ENCODE measurements at regions not wholly inside any gene's neighbourhood (a gene's known extent, or its start where the extent isn't known, plus 50 kb on each side); places are given as distances from the start of the nearest gene placed in this dataset.

DNA sequence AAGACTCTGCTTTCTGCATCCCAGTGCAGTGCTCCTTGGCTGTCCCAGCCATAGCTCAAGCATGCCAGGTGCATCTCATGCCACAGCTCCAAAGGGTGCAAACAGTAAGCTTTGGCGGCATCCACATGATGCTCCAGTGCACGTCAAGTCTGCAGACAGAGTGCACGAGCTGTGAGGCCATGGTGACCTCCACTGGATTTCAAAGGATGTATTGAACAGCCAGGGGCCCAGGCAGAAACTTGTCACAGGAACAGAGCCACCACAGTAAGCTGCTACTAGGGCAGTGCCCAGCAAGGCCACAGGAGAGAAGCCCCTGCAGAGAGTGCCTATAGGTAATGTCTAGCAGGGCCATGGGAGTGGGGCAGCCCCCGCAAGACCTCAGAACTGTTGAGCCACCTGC is 206.8 kb upstream of the DDI1 start:
- ChIA-PET CTCF (no interaction called here), POLR2A (no interaction called here)
- no peak for DNase-seq (ENCODE audit: extremely low spot score)
- no peak for TF ChIP-seq NFRKB (IDR thresholded peaks at IDR 0.05)

DNA sequence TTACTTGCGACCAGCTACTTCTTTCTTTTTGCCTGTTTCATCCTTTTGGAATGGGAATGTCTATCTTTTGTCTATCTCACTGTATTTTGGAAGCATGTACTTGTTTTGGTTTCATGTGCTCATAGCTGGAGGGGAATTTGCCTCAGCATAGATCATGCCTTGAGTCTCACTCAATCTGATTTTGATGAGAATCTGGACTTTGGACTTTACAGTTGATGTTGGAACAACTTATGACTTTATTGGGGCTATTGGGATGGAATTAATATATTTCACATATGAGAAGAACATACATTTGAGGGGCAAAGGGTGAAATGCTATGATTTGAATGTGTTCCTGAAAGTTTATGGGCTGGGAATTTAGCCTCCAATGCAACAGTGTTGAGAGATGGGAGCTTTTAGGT is 206.2 kb upstream of the DDI1 start:
- no peak for DNase-seq (ENCODE audit: extremely low spot score)
- ChIA-PET CTCF (no interaction called here), POLR2A (no interaction called here)
- no peak for TF ChIP-seq PKNOX1 (IDR thresholded peaks at IDR 0.05)
- no peak for TF ChIP-seq LEF1 (IDR thresholded peaks at IDR 0.05; ENCODE audit: borderline replicate concordance)
- TF ChIP-seq SUZ12 (IDR thresholded peaks at IDR 0.05) = no peak
- TF ChIP-seq SP1 (IDR thresholded peaks at IDR 0.05) = no peak
- TF ChIP-seq BHLHE40 (IDR thresholded peaks at IDR 0.05; ENCODE audit: borderline replicate concordance) = no peak
- no peak for TF ChIP-seq ARNT (IDR thresholded peaks at IDR 0.05)
- no peak for TF ChIP-seq ZNF384 (IDR thresholded peaks at IDR 0.05)
- TF ChIP-seq NFRKB (IDR thresholded peaks at IDR 0.05) = no peak
- no peak for TF ChIP-seq CTBP1 (IDR thresholded peaks at IDR 0.05; ENCODE audit: borderline replicate concordance)
- no peak for TF ChIP-seq ELF4 (IDR thresholded peaks at IDR 0.05)
- TF ChIP-seq TARDBP (IDR thresholded peaks at IDR 0.05) = no peak
- no peak for TF ChIP-seq FOXA1 (IDR thresholded peaks at IDR 0.05)
- no peak for TF ChIP-seq HDGF (IDR thresholded peaks at IDR 0.05; ENCODE audit: borderline replicate concordance)

GRCh38 chr11:103832762-103833161 is 203.7 kb upstream of the DDI1 start:
- CTCF ChIA-PET = no interaction called here
- no peak for DNase-seq (ENCODE audit: extremely low spot score)

DNA sequence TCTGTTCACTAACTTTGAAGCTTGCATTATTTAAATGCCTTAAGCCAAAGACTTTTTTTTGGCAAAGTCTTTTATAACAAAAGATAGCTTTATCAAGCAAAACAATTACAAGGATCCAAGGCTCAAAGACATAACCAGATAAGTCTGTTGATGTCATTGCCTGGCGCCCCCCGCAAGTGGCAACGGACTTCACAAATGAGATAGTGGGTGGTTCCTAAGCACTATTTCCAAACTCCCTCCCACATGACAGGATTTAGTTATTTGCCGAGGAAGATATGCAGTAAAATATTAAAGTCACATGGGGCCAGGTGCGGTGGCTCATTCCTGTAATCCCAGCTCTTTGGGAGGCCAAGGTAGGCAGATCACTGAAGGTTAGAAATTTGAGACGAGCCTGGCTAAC is 194.2 kb upstream of the DDI1 start:
- CTCF ChIA-PET = no interaction called here
- no peak for TF ChIP-seq FOXA1 (IDR thresholded peaks at IDR 0.05)
- TF ChIP-seq SP1 (IDR thresholded peaks at IDR 0.05) = no peak
- TF ChIP-seq SUZ12 (IDR thresholded peaks at IDR 0.05) = no peak
- TF ChIP-seq FOXK2 (IDR thresholded peaks at IDR 0.05) = no peak
- TF ChIP-seq BHLHE40 (IDR thresholded peaks at IDR 0.05; ENCODE audit: borderline replicate concordance) = no peak
- no peak for TF ChIP-seq FOXM1 (IDR thresholded peaks at IDR 0.05; ENCODE audit: borderline replicate concordance)
- POLR2A ChIA-PET = no interaction called here
- no peak for DNase-seq (ENCODE audit: extremely low spot score)

More at GRCh38 chr11:103832762-103833161, 203.7 kb upstream of the DDI1 start:
- POLR2A ChIA-PET = no interaction called here
- TF ChIP-seq NFRKB (IDR thresholded peaks at IDR 0.05) (no peak), ARNT (IDR thresholded peaks at IDR 0.05) (no peak), PKNOX1 (IDR thresholded peaks at IDR 0.05) (no peak), LEF1 (IDR thresholded peaks at IDR 0.05; ENCODE audit: borderline replicate concordance) (no peak), CTBP1 (IDR thresholded peaks at IDR 0.05; ENCODE audit: borderline replicate concordance) (no peak), BHLHE40 (IDR thresholded peaks at IDR 0.05; ENCODE audit: borderline replicate concordance) (no peak), FOXM1 (IDR thresholded peaks at IDR 0.05; ENCODE audit: borderline replicate concordance) (no peak), ELF4 (IDR thresholded peaks at IDR 0.05) (no peak), FOXK2 (IDR thresholded peaks at IDR 0.05) (no peak), FOXA1 (IDR thresholded peaks at IDR 0.05) (no peak), SUZ12 (IDR thresholded peaks at IDR 0.05) (no peak), HDGF (IDR thresholded peaks at IDR 0.05; ENCODE audit: borderline replicate concordance) (no peak), L3MBTL2 (conservative IDR thresholded peaks at IDR 0.05) (no peak), SP1 (IDR thresholded peaks at IDR 0.05) (no peak)

- CTCF ChIA-PET = no interaction called here
- DNase-seq (ENCODE audit: extremely low spot score) = no peak
These were observed 193.6 kb upstream of the DDI1 start for GRCh38 chr11:103842795-103843194.

GRCh38 chr11:103844327-103845215 is 191.9 kb upstream of the DDI1 start:
- ChIA-PET POLR2A (no interaction called here), CTCF (no interaction called here)

More at GRCh38 chr11:103842795-103843194, 193.6 kb upstream of the DDI1 start:
- POLR2A ChIA-PET = no interaction called here
- TF ChIP-seq BHLHE40 (IDR thresholded peaks at IDR 0.05; ENCODE audit: borderline replicate concordance) = no peak
- no peak for TF ChIP-seq NFRKB (IDR thresholded peaks at IDR 0.05)

More at GRCh38 chr11:103844327-103845215, 191.9 kb upstream of the DDI1 start:
- no peak for DNase-seq (ENCODE audit: extremely low spot score)
- no peak for TF ChIP-seq PKNOX1 (IDR thresholded peaks at IDR 0.05)
- no peak for TF ChIP-seq ZNF384 (IDR thresholded peaks at IDR 0.05)
- no peak for TF ChIP-seq ELF4 (IDR thresholded peaks at IDR 0.05)
- TF ChIP-seq CTBP1 (IDR thresholded peaks at IDR 0.05; ENCODE audit: borderline replicate concordance) = no peak
- no peak for TF ChIP-seq LEF1 (IDR thresholded peaks at IDR 0.05; ENCODE audit: borderline replicate concordance)
- TF ChIP-seq BHLHE40 (IDR thresholded peaks at IDR 0.05; ENCODE audit: borderline replicate concordance) = no peak
- TF ChIP-seq NFRKB (IDR thresholded peaks at IDR 0.05) = no peak
- TF ChIP-seq FOXK2 (IDR thresholded peaks at IDR 0.05) = no peak
- TF ChIP-seq SP1 (IDR thresholded peaks at IDR 0.05) = no peak
- TF ChIP-seq ARNT (IDR thresholded peaks at IDR 0.05) = no peak
- TF ChIP-seq TARDBP (IDR thresholded peaks at IDR 0.05) = no peak
- no peak for TF ChIP-seq L3MBTL2 (conservative IDR thresholded peaks at IDR 0.05)
- no peak for TF ChIP-seq FOXM1 (IDR thresholded peaks at IDR 0.05; ENCODE audit: borderline replicate concordance)
- TF ChIP-seq HDGF (IDR thresholded peaks at IDR 0.05; ENCODE audit: borderline replicate concordance) = no peak
- no peak for TF ChIP-seq FOXA1 (IDR thresholded peaks at IDR 0.05)
- TF ChIP-seq SUZ12 (IDR thresholded peaks at IDR 0.05) = no peak
